ENCODE measurements at regions not wholly inside any gene's neighbourhood (a gene's known extent, or its start where the extent isn't known, plus 50 kb on each side); places are given as distances from the start of the nearest gene placed in this dataset.

DNA sequence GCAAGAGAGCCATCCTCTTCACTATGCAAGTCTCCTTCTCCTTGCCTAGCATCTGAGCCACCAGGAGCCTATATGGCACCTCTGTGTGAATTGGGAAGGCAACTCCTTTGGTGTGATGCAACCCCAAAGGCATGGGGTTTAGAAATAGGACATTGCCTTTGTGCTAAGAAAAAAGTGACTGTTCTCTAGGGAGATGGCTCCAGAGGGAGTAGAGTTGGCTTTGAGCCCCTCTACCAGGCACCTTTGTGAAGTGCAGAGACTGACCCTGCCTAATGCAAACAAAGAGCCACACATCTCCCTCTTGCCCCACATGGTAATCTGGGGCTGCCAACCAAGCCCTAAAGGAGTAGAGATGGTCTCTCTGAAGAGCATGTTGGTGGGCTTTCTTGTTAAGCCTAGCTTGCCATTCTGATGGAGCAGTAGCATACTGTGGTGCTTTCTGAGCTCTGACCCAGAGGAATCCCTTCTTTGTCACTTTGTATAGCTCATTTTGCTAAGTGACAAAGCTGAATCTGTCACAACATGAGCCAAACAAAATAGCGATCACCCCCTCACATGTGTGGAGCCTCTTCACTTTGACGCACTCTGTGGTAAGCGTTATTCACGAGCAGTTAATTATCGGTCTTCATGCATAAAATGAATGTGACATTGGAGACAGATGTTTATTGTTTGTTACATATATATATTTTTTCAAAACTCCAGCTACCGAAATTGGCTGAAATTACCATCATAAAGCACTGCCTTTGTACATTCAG, 74.4 kb downstream of the RWDD3 start:
- TF ChIP-seq CTCF (conservative IDR thresholded peaks at IDR 0.05; ENCODE audit: low read length) (no peak), EZH2phosphoT487 (IDR thresholded peaks at IDR 0.05; ENCODE audit: borderline replicate concordance) (no peak)
